ENCODE measurements at regions not wholly inside any gene's neighbourhood (a gene's known extent, or its start where the extent isn't known, plus 50 kb on each side); places are given as distances from the start of the nearest gene placed in this dataset.

GRCh38 chr18:78650926-78651325 is 328.7 kb upstream of the SALL3 start:
- TF ChIP-seq CTCF (conservative IDR thresholded peaks at IDR 0.05 in 1 of 2, IDR thresholded peaks at IDR 0.05 in 1 of 2; ENCODE audit: low read depth in 1 of 2, low read length in 2 of 2) (no peak), EZH2 (IDR thresholded peaks at IDR 0.05; ENCODE audit: low read length, missing control alignments) (no peak)

All from fibroblast of lung (primary cell).